Heart left ventricle (tissue), 16 donors: ENCODE measurements at regions not wholly inside any gene's neighbourhood (a gene's known extent, or its start where the extent isn't known, plus 50 kb on each side); places are given as distances from the start of the nearest gene placed in this dataset.
A peak's percentile ranks its signal among the peaks of the same experiment; 100 is the strongest.

ENCODE experiments used
- ATAC-seq, 4 donors: fragments of 200-7000 bp; cut with Tn5 transposase; one replicate each; pipeline ENCODE4 v1.9.1; 2020 to 2022; ENCODE audit warnings: moderate library complexity in 4 of 4, mild to moderate bottlenecking in 3 of 4, moderate number of reproducible peaks in 1 of 4
- DNase-seq, 5 donors: peaks; one replicate each; pipeline ENCODE4 v3.0.0-alpha.2; 2020
- H3K27ac ChIP-seq, 12 donors: fragments of 200-600 bp; sonication (generic) in 4 of 12; one replicate each; pipeline versions ENCODE4 v1.5.0 to v1.8.0; 2016 to 2022; ENCODE audit warnings: mild to moderate bottlenecking in 2 of 12
- H3K27me3 ChIP-seq, 9 donors: fragments of 200-600 bp; sonication (generic) in 2 of 9; one replicate each; pipeline versions ENCODE4 v1.5.1 to v1.8.0; 2016 to 2022; ENCODE audit warnings: mild to moderate bottlenecking in 3 of 9
- H3K36me3 ChIP-seq, 9 donors: fragments of 200-600 bp; sonication (generic) in 2 of 9; one replicate each; pipeline versions ENCODE4 v1.5.0 to v1.8.0; 2018 to 2022; ENCODE audit warnings: mild to moderate bottlenecking in 2 of 9
- H3K4me1 ChIP-seq, 12 donors: fragments of 200-600 bp; sonication (generic) in 4 of 12; one replicate each; pipeline versions ENCODE4 v1.5.0 to v1.8.0; 2016 to 2022; ENCODE audit warnings: mild to moderate bottlenecking in 3 of 12
- H3K4me3 ChIP-seq, 12 donors: fragments of 200-600 bp; sonication (generic) in 4 of 12; one replicate each; pipeline versions ENCODE4 v1.5.0 to v1.8.0; 2017 to 2022; ENCODE audit warnings: mild to moderate bottlenecking in 9 of 12, moderate library complexity in 4 of 12
- H3K9me3 ChIP-seq, 12 donors: fragments of 200-600 bp; sonication (generic) in 4 of 12; one replicate each; pipeline versions ENCODE4 v1.5.0 to v1.8.0; 2016 to 2022; ENCODE audit warnings: mild to moderate bottlenecking in 1 of 12
- POLR2A ChIP-seq, 2 donors: fragments of 450-650 bp; IDR thresholded peaks; one replicate each; pipeline ENCODE4 v1.6.1; 2017; ENCODE audit warnings: antibody characterized with exemption in 2 of 2, mild to moderate bottlenecking in 2 of 2, moderate library complexity in 2 of 2
- WGBS, 4 donors: extraction: QIAGEN DNeasy Blood & Tissue Kit in 2 of 4; methylation state at CpG; one replicate each; pipeline versions ENCODE4 v1.1.5 to v1.1.7; 2013 to 2018; 5-methylcytosine and 5-hydroxymethylcytosine counted together
- intact Hi-C, 10 donors: fragments of 100-400 bp; cut with DNase I; formaldehyde crosslinking; loops; one replicate each; pipeline versions ENCODE4 v1.11.1 to v1.14.2; 2022
- TF ChIP-seq, protein P1 (sequence below), 12 donors: fragments of 200-600 bp; sonication (generic) in 4 of 12; IDR thresholded peaks; one replicate each; pipeline versions ENCODE4 v1.5.0 to v1.8.0; 2018 to 2022; ENCODE audit warnings: antibody characterized with exemption in 12 of 12, mild to moderate bottlenecking in 5 of 12
- donor health status: ischemic (EF 13 %, LVEDD 7.1; RV severe dilation, severe dysfunction).
- donor health status: healthy with polysubstance abuse.
- donor health status: DM: no; HTN: yes; CAD: no.
- donor health status: DM: no; HTN: no; CAD: no.
- donor health status: ischemic (EF 25% LVEDD 6.9; RV normal size, moderate dysfunction).
- donor health status: ischemic (EF 25% LVEDD 5.7; RV mildly dilated, moderate dysfunction).
- donor health status: healthy.
- donor health status: DM: yes; HTN: yes; CAD: no.
- donor health status: ischemic (EF 35%, LVEDD 5.7; RV mildly dilated, moderate dysfunction).
- donor health status: nonischemic (EF 11% LVEDD 7.7; RV severe dilation, severe dysfunction).
- donor health status: DM: yes; HTN: yes; CAD: no.
- donor health status: PGD.
- donor health status: ischemic (EF 29% LVEDD 5.4; RV normal size, mild dysfunction).
- donor health status: nonischemic (EF 23%, LVEDD 6.1; RV moderate dilation, normal function).

DNA sequence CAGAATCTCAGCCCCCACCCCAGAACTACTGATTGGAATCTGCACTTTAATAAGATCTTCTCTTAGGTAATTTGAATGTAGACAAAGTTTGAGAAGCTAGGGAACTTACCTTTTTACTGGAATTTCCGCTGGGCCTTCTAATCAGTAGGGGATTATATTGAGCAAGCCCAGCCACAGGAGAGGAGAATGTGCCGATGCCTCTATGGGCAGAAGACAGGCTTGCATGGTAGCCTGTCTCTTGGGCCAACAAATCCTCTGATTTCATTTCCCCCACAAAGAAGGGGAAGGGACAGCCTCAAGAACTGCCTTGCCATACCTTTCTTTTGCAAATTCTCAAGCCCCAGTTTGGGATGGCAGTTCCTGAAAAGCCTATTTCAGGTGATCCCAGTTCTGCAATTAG lies 163.4 kb upstream of the BDNF start:
- ATAC-seq = no peak
- Histone ChIP-seq H3K36me3 (no peaks in the 10 kb centered on the region), H3K27me3 (no peaks in the 10 kb centered on the region), H3K9me3 (no peaks in the 10 kb centered on the region), H3K4me1 (no peaks in the 10 kb centered on the region), H3K27ac (no peak overlapping the region), H3K4me3 (no peak overlapping the region)
- TF ChIP-seq POLR2A (IDR thresholded peaks at IDR 0.05) = no peak
- TF ChIP-seq, protein P1, sequence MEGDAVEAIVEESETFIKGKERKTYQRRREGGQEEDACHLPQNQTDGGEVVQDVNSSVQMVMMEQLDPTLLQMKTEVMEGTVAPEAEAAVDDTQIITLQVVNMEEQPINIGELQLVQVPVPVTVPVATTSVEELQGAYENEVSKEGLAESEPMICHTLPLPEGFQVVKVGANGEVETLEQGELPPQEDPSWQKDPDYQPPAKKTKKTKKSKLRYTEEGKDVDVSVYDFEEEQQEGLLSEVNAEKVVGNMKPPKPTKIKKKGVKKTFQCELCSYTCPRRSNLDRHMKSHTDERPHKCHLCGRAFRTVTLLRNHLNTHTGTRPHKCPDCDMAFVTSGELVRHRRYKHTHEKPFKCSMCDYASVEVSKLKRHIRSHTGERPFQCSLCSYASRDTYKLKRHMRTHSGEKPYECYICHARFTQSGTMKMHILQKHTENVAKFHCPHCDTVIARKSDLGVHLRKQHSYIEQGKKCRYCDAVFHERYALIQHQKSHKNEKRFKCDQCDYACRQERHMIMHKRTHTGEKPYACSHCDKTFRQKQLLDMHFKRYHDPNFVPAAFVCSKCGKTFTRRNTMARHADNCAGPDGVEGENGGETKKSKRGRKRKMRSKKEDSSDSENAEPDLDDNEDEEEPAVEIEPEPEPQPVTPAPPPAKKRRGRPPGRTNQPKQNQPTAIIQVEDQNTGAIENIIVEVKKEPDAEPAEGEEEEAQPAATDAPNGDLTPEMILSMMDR (IDR thresholded peaks at IDR 0.05) = no peak
- 84 to 94% (median 88%) methylated on average over 2 of the region's 2 CpGs for WGBS, 4 donors
- intact Hi-C loops = no loop called here
- DNase-seq = no peak

DNA sequence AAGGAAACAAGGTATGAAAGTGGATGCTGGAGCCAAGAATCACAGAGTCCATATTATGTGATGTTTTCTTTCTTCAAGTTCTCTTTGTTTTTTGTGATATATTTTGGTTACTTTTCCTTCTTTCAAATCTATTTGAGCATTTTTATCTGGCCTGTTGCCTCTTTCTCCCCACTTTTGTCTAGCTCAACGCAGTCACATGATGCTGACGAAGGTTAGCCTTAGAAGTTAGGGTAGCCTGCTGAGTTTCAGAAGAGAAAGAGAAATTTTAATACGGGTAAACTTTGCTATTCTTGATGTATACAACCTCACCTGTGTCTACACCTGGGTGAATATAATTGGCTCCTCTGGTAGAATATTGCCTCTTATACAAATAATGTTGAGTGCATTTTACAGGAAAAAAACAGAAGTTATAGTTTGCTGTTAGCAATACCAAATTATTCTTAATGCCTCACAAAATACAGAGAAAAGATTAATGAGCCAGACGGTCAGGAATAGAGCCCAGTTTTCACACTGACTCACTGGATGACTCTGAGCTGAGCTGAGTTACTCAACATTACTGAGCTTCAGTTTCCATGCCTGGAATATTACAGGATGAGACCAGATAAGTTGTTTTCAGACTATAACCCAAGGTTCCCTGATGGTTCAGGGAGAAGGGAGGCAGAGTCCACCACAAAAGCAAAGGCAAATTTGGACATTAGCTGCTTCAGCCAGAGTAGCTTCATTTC lies 161.6 kb upstream of the BDNF start:
- DNase-seq = no peak
- Histone ChIP-seq H3K27ac (no peak overlapping the region), H3K36me3 (no peaks in the 10 kb centered on the region), H3K4me3 (no peak overlapping the region), H3K27me3 (no peaks in the 10 kb centered on the region), H3K4me1 (no peaks in the 10 kb centered on the region), H3K9me3 (no peaks in the 10 kb centered on the region)
- WGBS, 4 donors = 52 to 84% (median 67%) methylated on average over 4 of the region's 4 CpGs
- peak in 2 of 4 donors; percentile 69 to 79 for ATAC-seq
- intact Hi-C loops = no loop called here
- TF ChIP-seq, protein P1 (IDR thresholded peaks at IDR 0.05) = no peak
- no peak for TF ChIP-seq POLR2A (IDR thresholded peaks at IDR 0.05)

DNA sequence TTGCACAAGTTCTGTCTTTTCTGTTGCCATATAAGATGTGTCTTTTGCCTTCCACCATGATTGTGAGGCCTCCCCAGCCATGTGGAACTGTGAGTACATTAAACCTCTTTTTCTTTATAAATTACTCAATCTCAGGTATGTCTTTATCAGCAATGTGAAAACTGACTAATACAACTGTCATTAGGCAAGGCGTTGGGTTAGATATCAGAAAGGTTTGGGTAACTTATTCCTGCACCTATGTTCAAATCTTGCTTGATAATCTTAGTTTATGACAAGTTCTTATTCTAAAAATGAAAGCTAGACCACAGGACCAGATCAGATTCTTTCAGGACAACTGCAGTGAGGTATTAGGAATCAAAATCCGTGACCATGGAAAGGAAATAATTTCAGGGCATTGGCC lies 160.6 kb upstream of the BDNF start:
- H3K4me3 ChIP-seq = no peak overlapping the region
- H3K27me3 ChIP-seq = no peaks in the 10 kb centered on the region
- TF ChIP-seq, protein P1 (IDR thresholded peaks at IDR 0.05) = no peak
- no peak for TF ChIP-seq POLR2A (IDR thresholded peaks at IDR 0.05)
- DNase-seq (no peak), ATAC-seq (no peak)
- no peaks in the 10 kb centered on the region for H3K36me3 ChIP-seq
- H3K4me1 ChIP-seq = no peaks in the 10 kb centered on the region
- no peak overlapping the region for H3K27ac ChIP-seq
- intact Hi-C loops = no loop called here
- H3K9me3 ChIP-seq = no peaks in the 10 kb centered on the region
- 66 to 81% (median 69%) methylated on average over 2 of the region's 2 CpGs for WGBS, 4 donors

DNA sequence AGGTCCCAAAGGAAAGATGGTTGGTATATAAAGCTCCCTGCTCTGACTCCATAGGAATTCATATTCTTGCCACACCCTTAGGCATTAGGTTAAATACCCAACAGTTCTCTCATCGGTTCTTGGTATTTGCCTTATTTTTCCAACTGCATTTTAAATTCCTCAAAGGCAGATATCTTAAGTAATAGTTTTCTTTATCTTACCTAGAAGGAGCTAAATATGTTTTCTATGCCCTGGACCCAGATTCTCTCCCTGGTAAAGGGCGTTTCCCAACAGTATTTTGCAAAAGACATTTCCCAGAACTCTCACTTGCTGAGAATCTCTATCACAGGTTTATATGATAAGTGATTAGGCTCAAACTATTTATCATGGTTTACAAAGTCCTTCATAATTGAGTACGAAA lies 158.6 kb upstream of the BDNF start:
- DNase-seq (no peak), ATAC-seq (no peak)
- WGBS, 4 donors = 75 to 83% (median 79%) methylated on average over 3 of the region's 3 CpGs
- no peak for TF ChIP-seq POLR2A (IDR thresholded peaks at IDR 0.05)
- TF ChIP-seq, protein P1 (IDR thresholded peaks at IDR 0.05) = no peak
- Histone ChIP-seq H3K36me3 (no peaks in the 10 kb centered on the region), H3K9me3 (no peaks in the 10 kb centered on the region), H3K4me3 (no peak overlapping the region), H3K27me3 (no peaks in the 10 kb centered on the region), H3K27ac (no peak overlapping the region), H3K4me1 (no peaks in the 10 kb centered on the region)
- intact Hi-C loops = loop anchor here in 1 of 10 donors (5.0 kb wide), 1 partner anchor 72 kb away; no protein-coding TSS in a partner anchor
